ENCODE measurements at regions not wholly inside any gene's neighbourhood (a gene's known extent, or its start where the extent isn't known, plus 50 kb on each side); places are given as distances from the start of the nearest gene placed in this dataset.

DNA sequence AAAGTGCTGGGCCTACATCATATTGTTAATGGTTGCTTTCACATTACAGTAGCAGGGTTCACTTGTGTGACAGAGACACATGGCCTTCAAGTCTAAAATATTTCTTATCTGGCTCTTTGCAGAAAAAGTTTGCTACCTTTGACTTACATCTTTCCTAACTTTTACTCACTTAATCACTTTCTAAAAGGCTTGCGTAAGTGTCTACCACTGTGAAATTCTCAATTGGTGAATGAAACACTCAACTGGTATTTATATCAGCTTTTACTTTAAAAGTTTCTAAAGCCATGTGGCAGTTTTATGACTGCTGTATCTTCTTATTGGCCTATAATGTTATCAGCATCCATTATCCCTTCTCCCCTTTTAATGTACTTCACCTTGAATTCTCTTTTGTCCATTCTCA lies 554.5 kb downstream of the ZIC1 start:
- H3K9me3 ChIP-seq (ENCODE audit: control insufficient read depth, insufficient read depth, low read length): no peaks in the 10 kb centered on the region

DNA sequence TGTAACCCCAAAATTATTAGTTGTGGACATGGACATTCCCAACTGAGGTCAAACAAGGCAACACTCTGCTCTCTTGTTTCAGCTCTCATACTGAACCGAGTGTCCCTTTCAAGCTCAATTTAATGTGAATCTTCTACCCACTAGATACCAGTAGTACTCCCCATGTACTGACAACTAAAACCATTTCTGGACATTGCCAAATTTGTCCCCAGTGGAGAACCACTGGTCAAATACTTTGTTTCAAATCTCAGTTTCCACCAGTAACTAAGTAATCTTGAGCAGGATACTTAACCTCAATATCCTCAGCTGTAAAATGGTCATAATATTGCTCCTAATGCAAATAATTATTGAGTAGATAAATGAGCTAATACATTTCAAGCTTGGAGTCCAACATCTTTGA lies 566.0 kb downstream of the ZIC1 start:
- WGBS (ENCODE audit: insufficient coverage): 90% methylated on average over 1 of the region's 1 CpG
- Histone ChIP-seq H3K36me3 (ENCODE audit: control insufficient read depth, insufficient read depth, low read length) (no peaks in the 10 kb centered on the region), H3K27ac (ENCODE audit: low read depth, low read length) (no peak overlapping the region), H3K27me3 (ENCODE audit: control insufficient read depth, insufficient read depth, low read length) (no peaks in the 10 kb centered on the region), H3K9me3 (ENCODE audit: control insufficient read depth, insufficient read depth, low read length) (no peaks in the 10 kb centered on the region), H3K4me3 (ENCODE audit: low read depth, low read length) (no peak overlapping the region), H3K4me1 (ENCODE audit: control insufficient read depth, insufficient read depth, low read length) (no peaks in the 10 kb centered on the region)
- DNase-seq (ENCODE audit: low read depth in 4 of 6, low spot score in 6 of 6): no peak

More for the DNA sequence above, 554.5 kb downstream of the ZIC1 start:
- Histone ChIP-seq H3K4me1 (ENCODE audit: control insufficient read depth, insufficient read depth, low read length) (no peaks in the 10 kb centered on the region), H3K4me3 (ENCODE audit: low read depth, low read length) (no peak overlapping the region), H3K27ac (ENCODE audit: low read depth, low read length) (no peak overlapping the region), H3K36me3 (ENCODE audit: control insufficient read depth, insufficient read depth, low read length) (no peaks in the 10 kb centered on the region), H3K27me3 (ENCODE audit: control insufficient read depth, insufficient read depth, low read length) (no peaks in the 10 kb centered on the region)
- no peak for DNase-seq (ENCODE audit: low read depth in 4 of 6, low spot score in 6 of 6)
- no CpG with 5 or more reads among the region's 1 CpG for WGBS (ENCODE audit: insufficient coverage)

DNA sequence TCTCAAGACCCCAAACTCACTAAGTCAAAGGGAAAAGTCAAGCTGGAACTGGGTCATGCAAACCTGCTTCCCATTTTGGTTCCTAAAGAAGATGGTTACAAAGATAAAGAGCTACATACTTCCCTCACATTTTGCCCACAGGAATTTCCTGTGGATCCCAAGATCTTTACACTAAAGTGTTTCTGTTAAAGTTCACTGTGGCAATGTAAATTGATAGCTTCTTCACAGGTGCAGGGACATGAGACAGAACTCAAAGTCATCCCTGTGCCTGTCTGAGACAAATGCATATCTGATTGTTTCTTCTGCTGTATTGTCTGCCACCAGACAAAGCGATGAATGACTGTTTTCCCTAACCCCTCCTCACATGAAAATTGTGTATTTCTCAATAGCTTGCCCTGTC lies 567.8 kb downstream of the ZIC1 start:
- no peak overlapping the region for H3K4me3 ChIP-seq (ENCODE audit: low read depth, low read length)
- H3K27me3 ChIP-seq (ENCODE audit: control insufficient read depth, insufficient read depth, low read length): no peaks in the 10 kb centered on the region
- WGBS (ENCODE audit: insufficient coverage): 90% methylated on average over 1 of the region's 1 CpG
- DNase-seq (ENCODE audit: low read depth in 4 of 6, low spot score in 6 of 6): no peak
- no peaks in the 10 kb centered on the region for H3K36me3 ChIP-seq (ENCODE audit: control insufficient read depth, insufficient read depth, low read length)
- no peak overlapping the region for H3K27ac ChIP-seq (ENCODE audit: low read depth, low read length)
- H3K9me3 ChIP-seq (ENCODE audit: control insufficient read depth, insufficient read depth, low read length): no peaks in the 10 kb centered on the region
- no peaks in the 10 kb centered on the region for H3K4me1 ChIP-seq (ENCODE audit: control insufficient read depth, insufficient read depth, low read length)

DNA sequence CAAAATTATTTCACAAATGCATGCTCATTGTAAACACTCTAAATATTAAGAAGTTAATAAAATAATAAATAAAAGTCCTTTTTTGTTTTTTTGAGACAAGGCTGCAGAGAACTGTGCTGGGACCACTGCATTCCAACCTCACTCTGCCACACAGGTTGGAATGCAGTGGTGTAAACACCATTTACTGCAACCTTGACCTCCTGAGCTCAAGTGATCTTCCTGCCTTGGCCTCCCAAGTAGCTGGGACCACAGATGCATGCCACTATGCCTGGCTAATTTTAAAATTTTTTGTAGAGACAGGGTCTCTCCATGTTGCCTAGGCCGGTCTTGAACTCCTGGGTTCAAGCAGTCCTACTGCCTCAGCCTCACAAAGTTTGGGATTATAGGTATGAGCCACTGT lies 578.4 kb downstream of the ZIC1 start:
- DNase-seq (ENCODE audit: low read depth in 4 of 6, low spot score in 6 of 6): no peak
- H3K36me3 ChIP-seq (ENCODE audit: control insufficient read depth, insufficient read depth, low read length): peaks cover 5% of the 10 kb centered on the region
- H3K27me3 ChIP-seq (ENCODE audit: control insufficient read depth, insufficient read depth, low read length): no peaks in the 10 kb centered on the region
- no peaks in the 10 kb centered on the region for H3K9me3 ChIP-seq (ENCODE audit: control insufficient read depth, insufficient read depth, low read length)
- H3K4me3 ChIP-seq (ENCODE audit: low read depth, low read length): no peak overlapping the region
- no peak overlapping the region for H3K27ac ChIP-seq (ENCODE audit: low read depth, low read length)
- WGBS (ENCODE audit: insufficient coverage): 100% methylated on average over 1 of the region's 1 CpG
- H3K4me1 ChIP-seq (ENCODE audit: control insufficient read depth, insufficient read depth, low read length): no peaks in the 10 kb centered on the region

DNA sequence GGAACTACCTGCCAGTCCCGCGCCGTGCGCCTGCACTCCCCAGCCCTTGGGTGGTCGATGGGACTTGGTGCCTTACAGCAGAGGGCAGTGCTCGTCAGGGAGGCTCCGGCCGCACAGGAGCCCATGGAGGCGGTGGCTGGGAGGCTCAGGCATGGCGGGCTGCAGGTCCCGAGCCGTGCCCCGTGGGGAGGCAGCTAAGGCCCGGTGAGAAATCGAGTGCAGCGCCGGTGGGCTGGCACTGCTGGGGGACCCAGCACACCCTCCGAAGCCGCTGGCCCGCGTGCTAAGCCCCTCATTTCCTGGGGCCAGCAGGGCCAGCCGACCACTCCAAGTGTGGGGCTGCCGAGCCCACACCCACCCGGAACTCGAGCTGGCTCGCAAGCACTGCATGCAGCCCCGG lies 580.2 kb downstream of the ZIC1 start:
- no peak for DNase-seq (ENCODE audit: low read depth in 4 of 6, low spot score in 6 of 6)
- WGBS (ENCODE audit: insufficient coverage): 98% methylated on average over 25 of the region's 27 CpGs
- Histone ChIP-seq H3K4me3 (ENCODE audit: low read depth, low read length) (no peak overlapping the region), H3K27me3 (ENCODE audit: control insufficient read depth, insufficient read depth, low read length) (no peaks in the 10 kb centered on the region), H3K36me3 (ENCODE audit: control insufficient read depth, insufficient read depth, low read length) (peaks cover 5% of the 10 kb centered on the region), H3K4me1 (ENCODE audit: control insufficient read depth, insufficient read depth, low read length) (no peaks in the 10 kb centered on the region), H3K27ac (ENCODE audit: low read depth, low read length) (no peak overlapping the region), H3K9me3 (ENCODE audit: control insufficient read depth, insufficient read depth, low read length) (no peaks in the 10 kb centered on the region)

DNA sequence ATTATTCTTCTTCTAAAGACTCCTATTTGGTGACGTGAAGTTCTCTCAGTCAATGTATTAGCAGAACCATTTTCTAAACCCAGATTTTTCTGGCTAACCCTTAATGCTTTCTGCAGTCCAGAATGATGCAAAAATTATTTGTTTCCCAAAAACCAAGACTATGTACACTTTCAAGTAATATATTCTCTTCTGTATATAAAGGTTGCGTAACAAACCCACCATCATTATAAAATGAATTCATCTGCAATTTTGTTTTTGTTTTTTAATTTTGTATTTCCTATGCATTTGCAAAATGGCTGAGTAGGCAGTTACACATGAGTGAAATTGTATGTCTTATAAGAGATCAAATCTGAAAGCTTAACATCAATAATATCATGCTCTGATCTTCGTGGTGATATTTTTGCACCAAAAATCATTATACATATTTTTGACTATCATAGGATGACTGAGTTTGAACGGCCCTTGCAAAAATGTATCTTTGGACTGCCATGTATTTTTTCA lies 593.6 kb downstream of the ZIC1 start:
- H3K27ac ChIP-seq (ENCODE audit: low read depth, low read length): no peak overlapping the region

DNA sequence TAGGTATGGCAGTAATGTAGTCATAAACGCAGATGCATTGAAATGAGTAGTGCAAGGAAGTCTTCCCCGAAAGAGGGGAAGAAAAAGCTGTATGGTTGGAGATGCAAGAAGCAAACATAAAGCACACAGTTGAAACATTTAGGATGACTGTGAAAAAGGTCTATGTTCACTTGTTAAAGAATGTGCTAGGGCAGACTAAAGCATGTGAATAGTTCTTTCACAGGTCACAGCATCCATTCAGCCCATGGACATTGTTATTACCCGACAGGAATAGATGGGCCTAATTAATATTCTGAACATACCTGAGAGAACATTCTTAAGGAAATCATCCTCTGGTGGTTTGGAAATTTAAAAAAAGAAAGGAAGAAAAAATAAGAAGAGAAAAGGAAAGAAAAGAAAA lies 595.2 kb downstream of the ZIC1 start:
- DNase-seq (ENCODE audit: low read depth in 4 of 6, low spot score in 6 of 6): peak in 5 of 6 donors; percentile 40 to 83 (median 51)
- H3K27me3 ChIP-seq (ENCODE audit: control insufficient read depth, insufficient read depth, low read length): no peaks in the 10 kb centered on the region
- no peaks in the 10 kb centered on the region for H3K9me3 ChIP-seq (ENCODE audit: control insufficient read depth, insufficient read depth, low read length)
- no peaks in the 10 kb centered on the region for H3K36me3 ChIP-seq (ENCODE audit: control insufficient read depth, insufficient read depth, low read length)
- H3K4me1 ChIP-seq (ENCODE audit: control insufficient read depth, insufficient read depth, low read length): no peaks in the 10 kb centered on the region
- peak overlapping the region; percentile 45 for H3K27ac ChIP-seq (ENCODE audit: low read depth, low read length)
- WGBS (ENCODE audit: insufficient coverage): 40% methylated on average over 1 of the region's 3 CpGs
- H3K4me3 ChIP-seq (ENCODE audit: low read depth, low read length): no peak overlapping the region

More for the DNA sequence above, 593.6 kb downstream of the ZIC1 start:
- no peaks in the 10 kb centered on the region for H3K27me3 ChIP-seq (ENCODE audit: control insufficient read depth, insufficient read depth, low read length)
- no peaks in the 10 kb centered on the region for H3K36me3 ChIP-seq (ENCODE audit: control insufficient read depth, insufficient read depth, low read length)
- WGBS (ENCODE audit: insufficient coverage): no CpG with 5 or more reads among the region's 4 CpGs
- H3K9me3 ChIP-seq (ENCODE audit: control insufficient read depth, insufficient read depth, low read length): no peaks in the 10 kb centered on the region
- no peak for DNase-seq (ENCODE audit: low read depth in 4 of 6, low spot score in 6 of 6)
- no peaks in the 10 kb centered on the region for H3K4me1 ChIP-seq (ENCODE audit: control insufficient read depth, insufficient read depth, low read length)
- H3K4me3 ChIP-seq (ENCODE audit: low read depth, low read length): no peak overlapping the region

DNA sequence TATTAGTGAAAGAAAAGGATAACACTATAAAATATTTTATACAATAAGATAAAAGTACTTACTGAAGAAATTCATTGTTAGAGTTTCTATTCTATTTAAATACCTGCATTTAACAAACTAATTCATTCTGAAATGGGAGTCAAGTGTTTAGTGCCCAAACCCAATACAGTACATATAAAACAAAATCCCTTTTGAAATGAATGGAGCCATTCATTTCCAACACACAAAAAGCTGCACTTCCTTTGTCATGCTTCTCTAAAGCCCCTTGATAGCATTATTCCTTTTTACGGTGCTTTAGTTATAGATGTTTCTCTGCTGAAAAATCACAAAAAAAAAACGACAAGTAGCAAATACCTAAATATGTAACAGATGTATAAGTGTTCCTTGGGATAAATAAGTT lies 596.3 kb downstream of the ZIC1 start:
- no CpG with 5 or more reads among the region's 2 CpGs for WGBS (ENCODE audit: insufficient coverage)
- H3K27ac ChIP-seq (ENCODE audit: low read depth, low read length): no peak overlapping the region
- DNase-seq (ENCODE audit: low read depth in 4 of 6, low spot score in 6 of 6): peak in 2 of 6 donors; percentile 7 to 29
- H3K36me3 ChIP-seq (ENCODE audit: control insufficient read depth, insufficient read depth, low read length): no peaks in the 10 kb centered on the region
- no peak overlapping the region for H3K4me3 ChIP-seq (ENCODE audit: low read depth, low read length)
- no peaks in the 10 kb centered on the region for H3K9me3 ChIP-seq (ENCODE audit: control insufficient read depth, insufficient read depth, low read length)
- H3K4me1 ChIP-seq (ENCODE audit: control insufficient read depth, insufficient read depth, low read length): no peaks in the 10 kb centered on the region
- no peaks in the 10 kb centered on the region for H3K27me3 ChIP-seq (ENCODE audit: control insufficient read depth, insufficient read depth, low read length)

DNA sequence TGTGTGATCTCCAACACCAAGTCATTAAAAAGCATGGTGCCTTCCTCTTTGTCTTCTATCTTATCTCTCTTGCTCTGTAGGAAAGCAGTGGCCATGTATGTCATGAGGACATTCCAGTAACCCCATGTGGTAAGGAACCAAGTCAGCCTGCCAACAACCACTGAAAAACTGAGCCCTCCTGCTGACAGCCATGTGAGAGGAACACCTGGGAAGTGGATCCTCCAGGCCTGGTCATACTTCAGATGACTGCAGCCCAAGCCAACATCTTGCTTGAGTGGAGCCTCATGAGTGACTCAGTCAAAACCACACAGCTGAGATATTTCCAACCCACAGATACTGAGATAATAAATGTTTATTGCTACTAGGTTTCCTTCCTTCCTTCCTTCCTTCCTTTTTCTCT lies 597.3 kb downstream of the ZIC1 start:
- no peak overlapping the region for H3K4me3 ChIP-seq (ENCODE audit: low read depth, low read length)
- peak in 1 of 6 donors; percentile 15 for DNase-seq (ENCODE audit: low read depth in 4 of 6, low spot score in 6 of 6)

DNA sequence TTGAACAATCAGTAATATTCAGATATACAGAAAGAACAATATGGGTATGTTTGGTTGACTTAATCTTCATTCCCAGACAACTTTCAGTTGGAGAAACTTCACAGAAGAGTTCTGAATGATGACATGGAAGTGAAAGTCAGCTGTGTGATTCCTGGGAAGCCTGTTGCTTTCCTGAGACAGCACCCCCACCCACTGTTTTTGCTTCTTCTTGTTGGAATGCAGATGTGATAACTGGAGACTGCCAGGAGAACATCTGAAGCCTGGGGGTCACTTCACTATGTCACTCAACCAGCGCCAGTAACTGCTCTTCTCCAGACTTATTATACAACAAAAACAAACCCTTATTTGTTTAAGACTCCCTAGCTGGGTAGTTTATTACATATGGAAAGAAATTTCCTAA lies 599.4 kb downstream of the ZIC1 start:
- H3K9me3 ChIP-seq (ENCODE audit: control insufficient read depth, insufficient read depth, low read length): no peaks in the 10 kb centered on the region
- no peaks in the 10 kb centered on the region for H3K36me3 ChIP-seq (ENCODE audit: control insufficient read depth, insufficient read depth, low read length)
- no peak overlapping the region for H3K4me3 ChIP-seq (ENCODE audit: low read depth, low read length)
- no peaks in the 10 kb centered on the region for H3K27me3 ChIP-seq (ENCODE audit: control insufficient read depth, insufficient read depth, low read length)
- peak in 1 of 6 donors; percentile 32 for DNase-seq (ENCODE audit: low read depth in 4 of 6, low spot score in 6 of 6)
- H3K4me1 ChIP-seq (ENCODE audit: control insufficient read depth, insufficient read depth, low read length): no peaks in the 10 kb centered on the region
- no CpG with 5 or more reads among the region's 1 CpG for WGBS (ENCODE audit: insufficient coverage)
- H3K27ac ChIP-seq (ENCODE audit: low read depth, low read length): no peak overlapping the region

More for the DNA sequence above, 597.3 kb downstream of the ZIC1 start:
- H3K36me3 ChIP-seq (ENCODE audit: control insufficient read depth, insufficient read depth, low read length): no peaks in the 10 kb centered on the region
- no peaks in the 10 kb centered on the region for H3K9me3 ChIP-seq (ENCODE audit: control insufficient read depth, insufficient read depth, low read length)
- no peaks in the 10 kb centered on the region for H3K4me1 ChIP-seq (ENCODE audit: control insufficient read depth, insufficient read depth, low read length)
- no peaks in the 10 kb centered on the region for H3K27me3 ChIP-seq (ENCODE audit: control insufficient read depth, insufficient read depth, low read length)
- H3K27ac ChIP-seq (ENCODE audit: low read depth, low read length): peak overlapping the region; percentile 29

Data from spinal cord (tissue), 9 donors.